ENCODE measurements at regions not wholly inside any gene's neighbourhood (a gene's known extent, or its start where the extent isn't known, plus 50 kb on each side); places are given as distances from the start of the nearest gene placed in this dataset.

DNA sequence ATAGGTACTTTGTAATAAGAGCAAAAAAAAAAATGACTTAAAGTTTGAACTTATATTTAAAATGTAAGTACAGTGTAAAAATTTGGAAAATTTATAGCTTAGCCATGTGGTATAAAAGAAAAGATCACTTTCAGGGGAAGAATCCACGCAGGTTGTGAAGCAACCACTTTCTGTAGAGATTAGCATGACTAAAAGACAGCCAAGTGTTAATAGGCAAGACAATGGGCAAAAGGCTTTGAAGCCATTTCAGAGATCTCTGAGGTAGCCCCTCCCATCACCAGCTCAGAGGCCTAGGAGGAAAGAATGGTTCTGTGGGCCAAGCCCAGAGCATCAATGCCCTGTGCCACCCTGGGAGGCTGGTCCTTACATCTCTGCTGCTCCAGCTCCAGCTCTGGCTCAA is 346.3 kb upstream of the CHD1 start:
- no peaks in the 10 kb centered on the region for H3K4me1 ChIP-seq (ENCODE audit: control insufficient read depth, insufficient read depth, low read length)
- no peak overlapping the region for H3K27ac ChIP-seq (ENCODE audit: low read length)
- no peaks in the 10 kb centered on the region for H3K27me3 ChIP-seq (ENCODE audit: control insufficient read depth in 1 of 2, insufficient read depth in 2 of 2, low read length in 2 of 2)
- no peak overlapping the region for H3K4me3 ChIP-seq (ENCODE audit: low read length in 2 of 2)
- no peaks in the 10 kb centered on the region for H3K9me3 ChIP-seq (ENCODE audit: control insufficient read depth in 2 of 2, low read length in 2 of 2)
- no peaks in the 10 kb centered on the region for H3K36me3 ChIP-seq (ENCODE audit: control insufficient read depth in 2 of 2, insufficient read depth in 2 of 2, low read length in 2 of 2)
- no peak overlapping the region for H3K9ac ChIP-seq (ENCODE audit: low read length in 2 of 2)

GRCh38 chr5:99272576-99272975 is 343.8 kb upstream of the CHD1 start:
- Histone ChIP-seq H3K4me3 (ENCODE audit: low read length in 2 of 2) (no peak overlapping the region), H3K4me1 (ENCODE audit: control insufficient read depth, insufficient read depth, low read length) (no peaks in the 10 kb centered on the region), H3K9ac (ENCODE audit: low read length in 2 of 2) (no peak overlapping the region), H3K27ac (ENCODE audit: low read length) (no peak overlapping the region), H3K27me3 (ENCODE audit: control insufficient read depth in 1 of 2, insufficient read depth in 2 of 2, low read length in 2 of 2) (no peaks in the 10 kb centered on the region), H3K9me3 (ENCODE audit: control insufficient read depth in 2 of 2, low read length in 2 of 2) (no peaks in the 10 kb centered on the region), H3K36me3 (ENCODE audit: control insufficient read depth in 2 of 2, insufficient read depth in 2 of 2, low read length in 2 of 2) (no peaks in the 10 kb centered on the region)

DNA sequence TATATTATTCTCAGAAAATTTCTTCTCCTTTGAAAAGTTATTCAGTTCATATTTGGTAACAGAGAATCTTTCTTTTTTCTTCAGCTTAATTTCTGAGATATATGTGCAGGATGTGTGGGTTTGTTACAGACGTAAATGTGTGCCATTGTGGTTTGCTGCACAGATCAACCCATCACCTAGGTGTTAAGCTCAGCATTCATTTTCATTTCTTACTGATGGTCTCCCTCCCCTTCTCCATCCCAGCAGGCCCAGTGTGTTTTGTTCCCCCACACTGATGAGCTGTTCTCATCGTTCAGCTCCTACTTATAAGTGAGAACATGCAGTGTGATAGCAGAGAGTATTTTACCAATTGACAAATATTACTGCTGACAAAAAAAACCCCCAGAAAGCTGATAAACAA is 330.0 kb upstream of the CHD1 start:
- H3K4me1 ChIP-seq (ENCODE audit: control insufficient read depth, insufficient read depth, low read length) = no peaks in the 10 kb centered on the region
- no peak overlapping the region for H3K27ac ChIP-seq (ENCODE audit: low read length)
- no peak overlapping the region for H3K9ac ChIP-seq (ENCODE audit: low read length in 2 of 2)
- no peaks in the 10 kb centered on the region for H3K36me3 ChIP-seq (ENCODE audit: control insufficient read depth in 2 of 2, insufficient read depth in 2 of 2, low read length in 2 of 2)
- H3K4me3 ChIP-seq (ENCODE audit: low read length in 2 of 2) = no peak overlapping the region
- H3K27me3 ChIP-seq (ENCODE audit: control insufficient read depth in 1 of 2, insufficient read depth in 2 of 2, low read length in 2 of 2) = no peaks in the 10 kb centered on the region
- peaks cover 7 to 8% of the 10 kb centered on the region in 2 donors for H3K9me3 ChIP-seq (ENCODE audit: control insufficient read depth in 2 of 2, low read length in 2 of 2)

DNA sequence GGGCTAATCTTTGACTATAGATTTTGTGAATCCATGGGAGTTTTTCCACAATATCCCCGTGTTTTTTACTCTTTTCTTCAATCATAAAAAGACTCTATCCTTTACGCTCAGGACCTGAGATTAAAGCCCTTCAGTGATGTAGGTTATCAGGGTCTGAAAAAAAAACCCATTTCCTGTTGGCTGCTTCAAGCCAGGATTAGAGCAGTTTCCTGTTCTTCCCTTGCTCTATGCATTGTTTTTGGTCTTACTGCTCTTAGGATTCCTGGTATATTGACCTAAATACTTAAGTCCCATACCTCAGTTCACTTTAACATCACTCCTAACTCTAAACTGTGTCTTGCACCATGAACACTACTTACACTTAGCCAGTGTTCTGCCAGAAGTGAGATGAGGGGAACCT is 319.3 kb upstream of the CHD1 start:
- no peaks in the 10 kb centered on the region for H3K27me3 ChIP-seq (ENCODE audit: control insufficient read depth in 1 of 2, insufficient read depth in 2 of 2, low read length in 2 of 2)
- H3K9me3 ChIP-seq (ENCODE audit: control insufficient read depth in 2 of 2, low read length in 2 of 2) = no peaks in the 10 kb centered on the region
- no peak overlapping the region for H3K27ac ChIP-seq (ENCODE audit: low read length)
- no peak overlapping the region for H3K9ac ChIP-seq (ENCODE audit: low read length in 2 of 2)
- no peaks in the 10 kb centered on the region for H3K4me1 ChIP-seq (ENCODE audit: control insufficient read depth, insufficient read depth, low read length)
- H3K4me3 ChIP-seq (ENCODE audit: low read length in 2 of 2) = no peak overlapping the region
- no peaks in the 10 kb centered on the region for H3K36me3 ChIP-seq (ENCODE audit: control insufficient read depth in 2 of 2, insufficient read depth in 2 of 2, low read length in 2 of 2)

DNA sequence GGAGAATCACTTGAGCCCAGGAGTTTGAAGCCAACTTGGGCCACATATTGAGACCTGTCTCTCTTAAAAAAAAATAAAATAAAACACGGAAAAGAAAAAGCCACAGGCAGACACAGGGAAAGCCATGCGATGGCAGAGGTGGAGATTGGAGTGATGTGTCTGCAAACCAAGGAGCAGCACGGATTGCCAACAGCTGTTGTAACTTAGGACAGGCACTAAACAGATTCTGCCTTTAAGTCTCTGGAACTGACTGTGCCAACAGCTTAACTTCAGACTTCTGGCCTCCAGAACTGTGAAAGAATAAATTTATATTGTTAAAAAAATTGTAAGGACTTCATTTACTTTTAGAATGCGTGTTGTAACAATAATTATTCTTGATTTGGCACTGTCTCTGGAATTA is 318.5 kb upstream of the CHD1 start:
- Histone ChIP-seq H3K9ac (ENCODE audit: low read length in 2 of 2) (no peak overlapping the region), H3K4me1 (ENCODE audit: control insufficient read depth, insufficient read depth, low read length) (no peaks in the 10 kb centered on the region), H3K27me3 (ENCODE audit: control insufficient read depth in 1 of 2, insufficient read depth in 2 of 2, low read length in 2 of 2) (no peaks in the 10 kb centered on the region), H3K4me3 (ENCODE audit: low read length in 2 of 2) (no peak overlapping the region), H3K27ac (ENCODE audit: low read length) (no peak overlapping the region), H3K36me3 (ENCODE audit: control insufficient read depth in 2 of 2, insufficient read depth in 2 of 2, low read length in 2 of 2) (no peaks in the 10 kb centered on the region), H3K9me3 (ENCODE audit: control insufficient read depth in 2 of 2, low read length in 2 of 2) (no peaks in the 10 kb centered on the region)

DNA sequence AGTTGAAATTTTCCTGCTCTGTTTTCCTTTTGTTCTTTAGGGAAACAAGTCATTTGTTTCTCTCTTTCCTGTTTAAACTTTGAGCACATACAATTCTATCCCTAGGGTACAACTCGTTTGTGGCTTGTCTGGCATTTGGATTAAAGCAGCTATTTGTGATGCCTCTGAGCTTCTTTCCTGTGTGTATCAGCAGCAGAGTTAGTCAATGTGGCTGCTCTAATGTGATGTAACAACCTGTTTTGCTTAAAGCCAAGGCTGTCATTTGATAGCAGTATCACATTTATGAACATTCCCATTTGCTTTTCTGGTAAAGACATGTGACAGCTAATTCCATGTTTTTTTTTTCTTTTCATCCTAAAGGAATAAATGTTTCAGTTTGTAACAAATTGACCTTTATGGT is 314.3 kb upstream of the CHD1 start:
- Histone ChIP-seq H3K9me3 (ENCODE audit: control insufficient read depth in 2 of 2, low read length in 2 of 2) (no peaks in the 10 kb centered on the region), H3K4me1 (ENCODE audit: control insufficient read depth, insufficient read depth, low read length) (no peaks in the 10 kb centered on the region), H3K4me3 (ENCODE audit: low read length in 2 of 2) (no peak overlapping the region), H3K27ac (ENCODE audit: low read length) (no peak overlapping the region), H3K36me3 (ENCODE audit: control insufficient read depth in 2 of 2, insufficient read depth in 2 of 2, low read length in 2 of 2) (no peaks in the 10 kb centered on the region), H3K9ac (ENCODE audit: low read length in 2 of 2) (no peak overlapping the region), H3K27me3 (ENCODE audit: control insufficient read depth in 1 of 2, insufficient read depth in 2 of 2, low read length in 2 of 2) (no peaks in the 10 kb centered on the region)

DNA sequence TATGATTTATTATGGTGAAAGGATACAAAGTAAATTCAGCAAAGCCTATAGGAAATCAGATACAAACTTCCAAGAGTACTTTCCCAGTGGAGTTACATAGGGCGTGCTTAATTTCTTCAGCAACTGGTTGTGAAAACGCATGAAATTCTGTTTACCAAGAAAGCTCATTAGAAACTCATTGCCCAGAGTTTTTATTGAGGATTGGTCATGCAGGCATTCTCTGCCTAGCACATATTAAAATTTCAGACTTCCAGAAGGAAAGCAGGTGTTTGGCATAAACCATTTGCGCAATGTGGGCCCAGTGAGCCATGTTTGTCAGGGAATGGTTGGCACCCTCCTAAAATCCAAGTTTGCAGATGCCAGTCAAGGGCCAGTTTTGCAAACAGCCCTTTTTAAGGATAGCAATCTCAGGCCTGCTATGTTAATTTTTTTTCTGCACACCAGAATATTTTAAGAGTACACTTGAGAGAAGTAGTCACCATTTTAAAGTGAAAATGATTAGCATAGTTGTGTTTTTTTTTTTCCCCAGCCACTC is 311.1 kb upstream of the CHD1 start:
- no peaks in the 10 kb centered on the region for H3K36me3 ChIP-seq (ENCODE audit: control insufficient read depth in 2 of 2, insufficient read depth in 2 of 2, low read length in 2 of 2)
- no peak overlapping the region for H3K9ac ChIP-seq (ENCODE audit: low read length in 2 of 2)
- H3K27ac ChIP-seq (ENCODE audit: low read length) = no peak overlapping the region
- H3K4me1 ChIP-seq (ENCODE audit: control insufficient read depth, insufficient read depth, low read length) = no peaks in the 10 kb centered on the region
- H3K9me3 ChIP-seq (ENCODE audit: control insufficient read depth in 2 of 2, low read length in 2 of 2) = no peaks in the 10 kb centered on the region
- no peak overlapping the region for H3K4me3 ChIP-seq (ENCODE audit: low read length in 2 of 2)
- H3K27me3 ChIP-seq (ENCODE audit: control insufficient read depth in 1 of 2, insufficient read depth in 2 of 2, low read length in 2 of 2) = no peaks in the 10 kb centered on the region

- H3K27me3 ChIP-seq (ENCODE audit: control insufficient read depth in 1 of 2, insufficient read depth in 2 of 2, low read length in 2 of 2) = no peaks in the 10 kb centered on the region
- no peaks in the 10 kb centered on the region for H3K36me3 ChIP-seq (ENCODE audit: control insufficient read depth in 2 of 2, insufficient read depth in 2 of 2, low read length in 2 of 2)
- no peak overlapping the region for H3K27ac ChIP-seq (ENCODE audit: low read length)
- no peaks in the 10 kb centered on the region for H3K4me1 ChIP-seq (ENCODE audit: control insufficient read depth, insufficient read depth, low read length)
- H3K9ac ChIP-seq (ENCODE audit: low read length in 2 of 2) = no peak overlapping the region
- H3K9me3 ChIP-seq (ENCODE audit: control insufficient read depth in 2 of 2, low read length in 2 of 2) = no peaks in the 10 kb centered on the region
- no peak overlapping the region for H3K4me3 ChIP-seq (ENCODE audit: low read length in 2 of 2)
Measured at GRCh38 chr5:99191206-99191745, 262.5 kb upstream of the CHD1 start.

GRCh38 chr5:99187611-99188010 is 258.8 kb upstream of the CHD1 start:
- Histone ChIP-seq H3K9me3 (ENCODE audit: control insufficient read depth in 2 of 2, low read length in 2 of 2) (no peaks in the 10 kb centered on the region), H3K27me3 (ENCODE audit: control insufficient read depth in 1 of 2, insufficient read depth in 2 of 2, low read length in 2 of 2) (no peaks in the 10 kb centered on the region), H3K27ac (ENCODE audit: low read length) (no peak overlapping the region), H3K36me3 (ENCODE audit: control insufficient read depth in 2 of 2, insufficient read depth in 2 of 2, low read length in 2 of 2) (no peaks in the 10 kb centered on the region), H3K4me1 (ENCODE audit: control insufficient read depth, insufficient read depth, low read length) (no peaks in the 10 kb centered on the region), H3K9ac (ENCODE audit: low read length in 2 of 2) (no peak overlapping the region), H3K4me3 (ENCODE audit: low read length in 2 of 2) (no peak overlapping the region)

- no peaks in the 10 kb centered on the region for H3K9me3 ChIP-seq (ENCODE audit: control insufficient read depth in 2 of 2, low read length in 2 of 2)
- H3K9ac ChIP-seq (ENCODE audit: low read length in 2 of 2) = no peak overlapping the region
- H3K27me3 ChIP-seq (ENCODE audit: control insufficient read depth in 1 of 2, insufficient read depth in 2 of 2, low read length in 2 of 2) = no peaks in the 10 kb centered on the region
- H3K36me3 ChIP-seq (ENCODE audit: control insufficient read depth in 2 of 2, insufficient read depth in 2 of 2, low read length in 2 of 2) = no peaks in the 10 kb centered on the region
- H3K27ac ChIP-seq (ENCODE audit: low read length) = no peak overlapping the region
- no peak overlapping the region for H3K4me3 ChIP-seq (ENCODE audit: low read length in 2 of 2)
- no peaks in the 10 kb centered on the region for H3K4me1 ChIP-seq (ENCODE audit: control insufficient read depth, insufficient read depth, low read length)
Measured at GRCh38 chr5:99179206-99179605, 250.4 kb upstream of the CHD1 start.

DNA sequence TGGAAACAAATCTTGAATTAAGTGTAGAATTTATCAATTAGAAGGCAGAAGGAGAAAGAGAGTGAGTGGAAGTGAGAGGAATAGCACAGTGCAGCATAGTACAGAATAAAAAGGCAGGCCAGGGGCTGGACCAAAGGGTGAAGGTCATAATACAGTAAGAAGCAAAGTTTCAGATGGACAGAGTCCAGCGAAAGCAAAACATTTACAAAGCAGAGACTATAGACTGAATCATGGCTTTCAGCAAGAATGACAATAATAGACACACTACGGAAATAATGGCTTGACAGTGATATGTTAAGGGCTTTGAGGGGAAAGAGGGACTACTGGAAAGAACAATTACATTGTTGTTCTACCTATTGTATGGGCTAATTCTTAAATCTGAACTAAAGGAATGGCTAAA is 249.0 kb upstream of the CHD1 start:
- no peaks in the 10 kb centered on the region for H3K27me3 ChIP-seq (ENCODE audit: control insufficient read depth in 1 of 2, insufficient read depth in 2 of 2, low read length in 2 of 2)
- H3K9ac ChIP-seq (ENCODE audit: low read length in 2 of 2) = no peak overlapping the region
- H3K36me3 ChIP-seq (ENCODE audit: control insufficient read depth in 2 of 2, insufficient read depth in 2 of 2, low read length in 2 of 2) = no peaks in the 10 kb centered on the region
- H3K4me3 ChIP-seq (ENCODE audit: low read length in 2 of 2) = no peak overlapping the region
- no peak overlapping the region for H3K27ac ChIP-seq (ENCODE audit: low read length)
- H3K9me3 ChIP-seq (ENCODE audit: control insufficient read depth in 2 of 2, low read length in 2 of 2) = no peaks in the 10 kb centered on the region
- no peaks in the 10 kb centered on the region for H3K4me1 ChIP-seq (ENCODE audit: control insufficient read depth, insufficient read depth, low read length)

Data from stomach smooth muscle (tissue), 2 donors.